Natural killer cell (primary cell): ENCODE measurements at regions not wholly inside any gene's neighbourhood (a gene's known extent, or its start where the extent isn't known, plus 50 kb on each side); places are given as distances from the start of the nearest gene placed in this dataset.

ENCODE experiments used
- ATAC-seq, 3 donors: fragments of 150-1000 bp in 2 of 3; fragments of 200-7000 bp in 1 of 3; cut with Tn5 transposase; 1 replicate in 1 of 3; 2 replicates in 2 of 3; pipeline ENCODE4 v1.10.0; 2021; ENCODE audit warnings: mild to moderate bottlenecking in 2 of 3, moderate library complexity in 2 of 3
- DNase-seq, 2 donors: peaks; one replicate each; pipeline versions ENCODE4 v3.0.0 to v3.0.0-alpha.2; 2013 to 2021; ENCODE audit warnings: mixed read lengths in 1 of 2
- H3K27ac ChIP-seq: one replicate; pipeline ENCODE4 v1.5.1; 2013; ENCODE audit warnings: mild to moderate bottlenecking, low read length
- H3K27me3 ChIP-seq: one replicate; pipeline ENCODE4 v1.6.1; 2013; ENCODE audit warnings: low read length; ENCODE audit not compliant: control insufficient read depth, insufficient read depth
- H3K36me3 ChIP-seq: one replicate; pipeline ENCODE4 v1.6.1; 2013; ENCODE audit warnings: low read length; ENCODE audit not compliant: control insufficient read depth, insufficient read depth
- H3K4me1 ChIP-seq: one replicate; pipeline ENCODE4 v1.6.1; 2013; ENCODE audit warnings: low read length; ENCODE audit not compliant: control insufficient read depth, insufficient read depth
- H3K4me3 ChIP-seq: one replicate; pipeline ENCODE4 v1.5.1; 2013; ENCODE audit warnings: low read length
- H3K9me3 ChIP-seq: one replicate; pipeline ENCODE4 v1.6.1; 2013; ENCODE audit warnings: low read length; ENCODE audit not compliant: control insufficient read depth, insufficient read depth
- H3K27ac Mint-ChIP-seq, 2 donors: one replicate each; pipeline ENCODE4 v1.8.0; 2022; ENCODE audit warnings: mild to moderate bottlenecking in 2 of 2, mixed read lengths in 2 of 2, moderate library complexity in 1 of 2
- H3K27me3 Mint-ChIP-seq, 2 donors: one replicate each; pipeline ENCODE4 v1.8.0; 2022; ENCODE audit warnings: low read depth in 2 of 2, mixed read lengths in 2 of 2
- H3K36me3 Mint-ChIP-seq: one replicate; pipeline ENCODE4 v1.8.0; 2022; ENCODE audit warnings: mixed read lengths
- H3K4me1 Mint-ChIP-seq, 2 donors: one replicate each; pipeline ENCODE4 v1.8.0; 2022; ENCODE audit warnings: mixed read lengths in 2 of 2
- H3K4me3 Mint-ChIP-seq: one replicate; pipeline ENCODE4 v1.8.0; 2022; ENCODE audit warnings: mild to moderate bottlenecking, moderate library complexity, mixed read lengths
- H3K9me3 Mint-ChIP-seq, 2 donors: one replicate each; pipeline ENCODE4 v1.8.0; 2022; ENCODE audit warnings: mixed read lengths in 2 of 2
- CTCF ChIP-seq: fragments of 200-600 bp; IDR thresholded peaks from one replicate; pipeline ENCODE4 v1.8.0; 2022; ENCODE audit warnings: antibody characterized with exemption
- WGBS: methylation state at CpG from one replicate; pipeline ENCODE4 v1.1.7; 2013; ENCODE audit warnings: missing lambda C conversion rate; ENCODE audit not compliant: insufficient coverage; 5-methylcytosine and 5-hydroxymethylcytosine counted together
- intact Hi-C: fragments of 100-400 bp; cut with micrococcal nuclease; formaldehyde crosslinking; loops from one replicate; pipeline ENCODE4 v1.14.2; 2022

GRCh38 chr1:58143972-58144697 lies 402.4 kb downstream of the OMA1 start:
- H3K27ac ChIP-seq = no peak overlapping the region
- no peak for DNase-seq
- H3K27me3 ChIP-seq = no peaks in the 10 kb centered on the region
- Mint-ChIP-seq H3K27ac (no peak overlapping the region), H3K4me3 (no peak overlapping the region), H3K27me3 (no peaks in the 10 kb centered on the region), H3K9me3 (no peaks in the 10 kb centered on the region), H3K4me1 (no peaks in the 10 kb centered on the region), H3K36me3 (no peaks in the 10 kb centered on the region)
- no peak for TF ChIP-seq CTCF
- 86% methylated on average over 3 of the region's 4 CpGs for WGBS
- no peak for ATAC-seq
- peaks cover 4% of the 10 kb centered on the region for H3K9me3 ChIP-seq
- no peak overlapping the region for H3K4me3 ChIP-seq
- H3K36me3 ChIP-seq = no peaks in the 10 kb centered on the region
- intact Hi-C loops = no loop called here
- H3K4me1 ChIP-seq = no peaks in the 10 kb centered on the region

GRCh38 chr1:58136387-58136786 lies 410.1 kb downstream of the OMA1 start:
- H3K27me3 Mint-ChIP-seq = no peaks in the 10 kb centered on the region
- H3K36me3 Mint-ChIP-seq = no peaks in the 10 kb centered on the region
- H3K4me1 Mint-ChIP-seq = no peaks in the 10 kb centered on the region
- H3K9me3 ChIP-seq = peaks cover 7% of the 10 kb centered on the region
- WGBS = 15% methylated on average over 2 of the region's 2 CpGs
- H3K4me3 ChIP-seq = no peak overlapping the region
- ATAC-seq = no peak
- H3K4me1 ChIP-seq = no peaks in the 10 kb centered on the region
- H3K9me3 Mint-ChIP-seq = peaks cover 5 to 6% of the 10 kb centered on the region in 2 donors
- peak in 1 of 2 donors; percentile 11 for DNase-seq
- H3K27ac ChIP-seq = no peak overlapping the region
- TF ChIP-seq CTCF = no peak
- no peaks in the 10 kb centered on the region for H3K36me3 ChIP-seq
- intact Hi-C loops = no loop called here
- H3K4me3 Mint-ChIP-seq = no peak overlapping the region
- no peaks in the 10 kb centered on the region for H3K27me3 ChIP-seq
- H3K27ac Mint-ChIP-seq = no peak overlapping the region

GRCh38 chr1:58135821-58136321 lies 410.7 kb downstream of the OMA1 start:
- H3K4me3 Mint-ChIP-seq = no peak overlapping the region

More at GRCh38 chr1:58135821-58136321, 410.7 kb downstream of the OMA1 start:
- intact Hi-C loops = no loop called here
- Histone ChIP-seq H3K9me3 (peaks cover 4% of the 10 kb centered on the region), H3K4me3 (no peak overlapping the region), H3K27me3 (no peaks in the 10 kb centered on the region), H3K27ac (no peak overlapping the region), H3K4me1 (no peaks in the 10 kb centered on the region), H3K36me3 (no peaks in the 10 kb centered on the region)
- 100% methylated on average over 2 of the region's 3 CpGs for WGBS
- DNase-seq = no peak
- no peaks in the 10 kb centered on the region for H3K36me3 Mint-ChIP-seq
- no peaks in the 10 kb centered on the region for H3K4me1 Mint-ChIP-seq
- no peak for TF ChIP-seq CTCF
- H3K27me3 Mint-ChIP-seq = no peaks in the 10 kb centered on the region
- no peak for ATAC-seq
- no peak overlapping the region for H3K27ac Mint-ChIP-seq
- H3K9me3 Mint-ChIP-seq = peaks cover 5 to 6% of the 10 kb centered on the region in 2 donors
